MG63 (cell line): ENCODE measurements at regions not wholly inside any gene's neighbourhood (a gene's known extent, or its start where the extent isn't known, plus 50 kb on each side); places are given as distances from the start of the nearest gene placed in this dataset.
"Not testable (repeated sequence)": the region's sequence is repeated elsewhere in the genome, so short reads cannot be mapped to it uniquely, and the experiment has no call there.

Experiments
- DNase-seq: peaks from one replicate; pipeline ENCODE4 v3.0.0-alpha.2; 2020
- H3K27me3 ChIP-seq: fragments of 250-450 bp; sonication (Bioruptor Pico); 2 replicates; pipeline ENCODE4 v1.5.1; 2020; ENCODE audit warnings: mild to moderate bottlenecking, moderate library complexity
- H3K36me3 ChIP-seq: fragments of 250-450 bp; sonication (Bioruptor Pico); 2 replicates; pipeline ENCODE4 v1.5.1; 2020; ENCODE audit warnings: mild to moderate bottlenecking, moderate library complexity
- H3K4me3 ChIP-seq: fragments of 250-450 bp; sonication (Bioruptor Pico); 2 replicates; pipeline ENCODE4 v1.5.1; 2020; ENCODE audit warnings: mild to moderate bottlenecking, moderate library complexity
- H3K9me3 ChIP-seq: fragments of 250-450 bp; sonication (Bioruptor Pico); 2 replicates; pipeline ENCODE4 v1.5.1; 2020; ENCODE audit warnings: mild to moderate bottlenecking, moderate library complexity

DNA sequence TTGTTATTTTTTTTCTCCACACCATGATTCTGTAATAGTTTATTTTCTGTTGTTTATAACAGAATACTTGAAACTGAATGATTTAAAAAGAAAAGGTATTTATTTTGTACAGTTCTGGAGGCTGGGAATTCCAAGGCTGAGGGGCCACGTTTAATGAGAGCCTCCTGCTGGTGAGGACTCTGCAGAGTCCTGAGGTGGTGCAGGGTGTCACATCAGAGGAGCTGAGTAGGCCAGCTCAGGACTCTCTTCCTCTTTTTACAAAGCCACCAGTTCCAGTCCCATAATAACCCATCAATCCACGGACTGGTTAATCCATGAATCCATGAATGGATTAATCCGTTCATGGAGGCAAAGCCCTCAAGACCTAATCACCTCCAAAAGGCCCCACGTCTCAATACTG, 71.6 kb downstream of the TFAP2A start:
- H3K4me3 ChIP-seq, result no peak overlapping the region
- H3K27me3 ChIP-seq, result peaks cover 13% of the 10 kb centered on the region; the same call in 1 of the 2 replicates
- H3K9me3 ChIP-seq, result no peaks in the 10 kb centered on the region
- H3K36me3 ChIP-seq, result no peaks in the 10 kb centered on the region
- DNase-seq, result no peak

- H3K9me3 ChIP-seq, result no peaks in the 10 kb centered on the region
- H3K4me3 ChIP-seq, result no peak overlapping the region
- DNase-seq, result no peak
- H3K36me3 ChIP-seq, result no peaks in the 10 kb centered on the region
- H3K27me3 ChIP-seq, result peaks cover 13% of the 10 kb centered on the region; the same call in 1 of the 2 replicates
These were observed 73.3 kb downstream of the TFAP2A start for GRCh38 chr6:10341605-10342004.

- DNase-seq, result peak; percentile 58
- no peaks in the 10 kb centered on the region for H3K9me3 ChIP-seq
- H3K36me3 ChIP-seq, result no peaks in the 10 kb centered on the region
- H3K27me3 ChIP-seq, result peaks cover 13% of the 10 kb centered on the region; the same call in 1 of the 2 replicates
- peak overlapping the region; percentile 23 for H3K4me3 ChIP-seq
These were observed 76.7 kb downstream of the TFAP2A start for GRCh38 chr6:10338151-10338550.

- not testable (repeated sequence) for H3K9me3 ChIP-seq, DNase-seq, H3K36me3 ChIP-seq, H3K4me3 ChIP-seq
- peaks cover 13% of the 10 kb centered on the region; the same call in 1 of the 2 replicates for H3K27me3 ChIP-seq
These were observed 77.5 kb downstream of the TFAP2A start for GRCh38 chr6:10337376-10337775.

GRCh38 chr6:10332111-10332510, 82.8 kb downstream of the TFAP2A start:
- H3K4me3 ChIP-seq, result no peak overlapping the region
- DNase-seq, result peak; percentile 29
- H3K9me3 ChIP-seq, result no peaks in the 10 kb centered on the region
- no peaks in the 10 kb centered on the region for H3K27me3 ChIP-seq
- H3K36me3 ChIP-seq, result no peaks in the 10 kb centered on the region

GRCh38 chr6:10331334-10331968, 83.4 kb downstream of the TFAP2A start:
- no peak overlapping the region for H3K4me3 ChIP-seq
- H3K36me3 ChIP-seq, result no peaks in the 10 kb centered on the region
- H3K9me3 ChIP-seq, result no peaks in the 10 kb centered on the region
- no peaks in the 10 kb centered on the region for H3K27me3 ChIP-seq
- DNase-seq, result no peak

GRCh38 chr6:10330515-10330914, 84.4 kb downstream of the TFAP2A start:
- DNase-seq, result no peak
- Histone ChIP-seq H3K36me3 (no peaks in the 10 kb centered on the region), H3K9me3 (no peaks in the 10 kb centered on the region), H3K4me3 (no peak overlapping the region), H3K27me3 (no peaks in the 10 kb centered on the region)

DNA sequence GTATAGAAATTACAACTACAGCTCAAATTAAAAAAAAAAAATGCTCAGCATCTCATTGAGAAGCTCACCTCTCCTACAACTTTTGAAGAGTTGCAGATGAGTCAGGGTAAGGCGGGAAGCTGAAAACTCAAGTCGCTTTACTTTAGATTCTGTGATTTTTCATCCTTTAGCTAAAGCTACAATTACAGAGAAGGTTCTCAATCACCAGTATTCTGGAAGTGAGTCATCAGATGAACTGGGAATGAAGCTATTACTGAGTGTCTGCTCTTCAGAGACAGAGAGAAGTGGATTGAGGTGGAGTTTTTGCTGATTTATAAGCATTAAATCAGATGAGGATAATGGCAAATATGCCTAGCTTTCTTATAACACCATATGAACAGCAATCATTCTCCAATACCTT, 91.9 kb downstream of the TFAP2A start:
- H3K4me3 ChIP-seq, result no peak overlapping the region
- H3K27me3 ChIP-seq, result no peaks in the 10 kb centered on the region
- no peak for DNase-seq
- no peaks in the 10 kb centered on the region for H3K9me3 ChIP-seq
- no peaks in the 10 kb centered on the region for H3K36me3 ChIP-seq

DNA sequence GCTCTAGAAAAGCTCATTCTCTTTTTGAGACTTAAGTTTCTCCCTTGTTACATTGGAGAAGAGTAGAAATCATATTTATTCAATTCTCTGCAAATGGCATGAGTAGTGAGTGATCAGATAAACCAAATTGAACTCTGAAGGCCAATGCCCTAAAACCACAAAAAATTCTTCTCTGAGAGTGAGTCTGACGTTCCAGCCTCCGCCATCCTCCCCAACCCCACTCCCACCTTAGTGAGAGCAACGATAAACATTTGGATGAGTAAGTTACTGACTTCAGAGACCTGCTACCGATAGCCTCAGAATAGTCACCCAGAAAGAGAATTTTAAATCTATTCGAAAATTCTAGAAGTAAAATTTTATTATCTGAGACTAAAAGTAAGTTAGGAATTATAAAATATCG, 94.6 kb downstream of the TFAP2A start:
- Histone ChIP-seq H3K27me3 (no peaks in the 10 kb centered on the region), H3K36me3 (no peaks in the 10 kb centered on the region), H3K4me3 (no peak overlapping the region), H3K9me3 (no peaks in the 10 kb centered on the region)
- no peak for DNase-seq

DNA sequence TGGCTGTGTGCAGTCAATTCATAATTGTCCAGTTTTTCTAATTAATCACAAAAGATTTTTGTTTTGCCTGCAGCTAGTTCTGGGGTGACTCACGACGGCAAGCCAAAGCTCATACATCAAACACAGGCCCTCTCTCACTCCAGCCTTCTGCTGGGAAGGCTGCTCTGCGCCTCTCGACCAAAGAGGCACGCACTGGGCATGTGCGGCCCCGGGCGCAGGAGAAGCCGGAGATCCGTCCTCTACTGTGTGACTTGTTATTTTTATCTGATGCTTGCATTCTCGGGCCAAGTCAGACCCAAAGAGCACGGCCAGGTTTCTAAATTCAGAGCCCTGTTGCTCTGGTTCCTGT, 98.5 kb downstream of the TFAP2A start:
- no peaks in the 10 kb centered on the region for H3K36me3 ChIP-seq
- no peak overlapping the region for H3K4me3 ChIP-seq
- peak; percentile 28 for DNase-seq

GRCh38 chr6:10315658-10316372, 99.1 kb downstream of the TFAP2A start:
- DNase-seq, result no peak
- Histone ChIP-seq H3K36me3 (no peaks in the 10 kb centered on the region), H3K4me3 (no peak overlapping the region), H3K9me3 (no peaks in the 10 kb centered on the region), H3K27me3 (no peaks in the 10 kb centered on the region)

More for the DNA sequence above, 98.5 kb downstream of the TFAP2A start:
- H3K27me3 ChIP-seq, result no peaks in the 10 kb centered on the region
- H3K9me3 ChIP-seq, result no peaks in the 10 kb centered on the region

DNA sequence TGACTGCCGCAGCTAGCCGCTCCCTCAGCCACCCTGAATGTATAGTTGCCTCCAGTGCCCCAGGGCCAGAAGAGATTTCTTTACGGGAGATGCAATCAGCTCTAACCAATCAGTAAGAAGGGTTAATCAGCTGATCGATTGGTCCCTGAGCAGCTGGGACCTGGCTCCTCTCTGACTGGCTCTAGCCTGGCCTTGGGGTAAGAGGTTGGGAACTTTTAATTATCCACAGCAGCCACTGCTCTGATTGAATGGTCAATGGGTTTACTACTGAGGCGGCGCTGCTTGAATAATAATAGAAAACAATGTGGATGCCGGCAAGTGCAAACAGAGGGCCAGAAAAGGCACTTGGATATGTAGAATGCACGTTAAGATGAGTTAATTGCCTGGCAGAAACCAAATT, 99.8 kb downstream of the TFAP2A start:
- H3K27me3 ChIP-seq, result no peaks in the 10 kb centered on the region
- H3K36me3 ChIP-seq, result no peaks in the 10 kb centered on the region
- no peaks in the 10 kb centered on the region for H3K9me3 ChIP-seq
- H3K4me3 ChIP-seq, result no peak overlapping the region
- DNase-seq, result no peak

DNA sequence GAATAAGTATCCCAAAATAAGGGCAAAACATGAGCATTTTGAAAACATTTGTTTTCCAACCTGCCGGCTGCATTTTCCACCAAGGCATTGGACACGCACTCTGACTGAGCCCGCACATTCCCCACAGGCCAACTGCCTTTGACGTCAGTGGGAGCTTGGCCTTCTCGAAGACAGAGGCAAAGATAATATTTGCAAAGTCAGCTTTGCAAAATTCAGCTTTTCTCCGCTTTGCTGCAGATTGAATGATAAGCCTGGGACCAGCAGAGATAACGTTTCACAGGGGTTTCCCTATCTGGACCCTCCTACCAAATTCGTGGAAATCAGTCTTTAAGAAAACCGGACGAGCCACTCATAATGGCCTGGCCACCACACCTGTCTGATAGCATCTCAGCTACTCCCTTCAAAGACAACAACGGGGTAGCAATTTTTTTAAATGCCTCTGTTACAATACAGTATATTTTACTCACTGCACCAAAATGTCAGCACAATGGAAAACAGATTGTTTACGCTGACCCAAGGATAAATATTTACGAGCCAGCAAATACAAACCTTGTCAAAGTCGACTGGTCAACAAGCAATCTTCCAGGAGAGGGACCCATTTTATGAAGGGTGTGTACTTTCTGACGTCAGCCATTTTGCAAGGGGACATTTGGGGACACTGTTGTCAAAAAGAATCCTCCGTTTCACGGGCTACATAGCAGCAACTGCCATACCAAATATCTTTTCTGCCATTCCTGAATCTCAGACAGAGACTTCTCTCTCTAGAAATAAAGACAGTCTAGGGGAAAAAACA, 100.5 kb downstream of the TFAP2A start:
- no peaks in the 10 kb centered on the region for H3K36me3 ChIP-seq
- no peaks in the 10 kb centered on the region for H3K27me3 ChIP-seq
- no peaks in the 10 kb centered on the region for H3K9me3 ChIP-seq
- no peak for DNase-seq
- no peak overlapping the region for H3K4me3 ChIP-seq

DNA sequence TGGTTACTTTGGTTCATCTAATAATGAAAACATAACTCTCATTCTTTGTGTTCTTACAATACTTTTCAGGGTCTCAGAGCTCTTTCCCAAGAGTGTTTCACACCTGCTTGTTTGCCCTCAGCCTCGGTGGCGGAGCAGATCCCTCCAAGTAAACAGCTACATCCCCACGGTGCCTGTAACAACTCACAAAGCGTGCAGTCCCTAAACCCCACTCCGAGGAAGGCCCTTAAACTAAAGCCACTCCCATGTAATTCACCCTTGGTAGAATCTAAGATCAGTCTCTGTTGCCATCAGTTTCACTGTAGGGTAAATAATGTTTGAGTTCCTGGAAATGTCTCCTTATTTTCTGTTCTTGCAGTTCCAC, 101.1 kb downstream of the TFAP2A start:
- Histone ChIP-seq H3K27me3 (no peaks in the 10 kb centered on the region), H3K36me3 (no peaks in the 10 kb centered on the region), H3K9me3 (no peaks in the 10 kb centered on the region), H3K4me3 (no peak overlapping the region)
- DNase-seq, result no peak

GRCh38 chr6:10312445-10312844, 102.4 kb downstream of the TFAP2A start:
- H3K36me3 ChIP-seq, result no peaks in the 10 kb centered on the region
- DNase-seq, result no peak
- H3K4me3 ChIP-seq, result no peak overlapping the region
- H3K9me3 ChIP-seq, result no peaks in the 10 kb centered on the region
- H3K27me3 ChIP-seq, result no peaks in the 10 kb centered on the region

DNA sequence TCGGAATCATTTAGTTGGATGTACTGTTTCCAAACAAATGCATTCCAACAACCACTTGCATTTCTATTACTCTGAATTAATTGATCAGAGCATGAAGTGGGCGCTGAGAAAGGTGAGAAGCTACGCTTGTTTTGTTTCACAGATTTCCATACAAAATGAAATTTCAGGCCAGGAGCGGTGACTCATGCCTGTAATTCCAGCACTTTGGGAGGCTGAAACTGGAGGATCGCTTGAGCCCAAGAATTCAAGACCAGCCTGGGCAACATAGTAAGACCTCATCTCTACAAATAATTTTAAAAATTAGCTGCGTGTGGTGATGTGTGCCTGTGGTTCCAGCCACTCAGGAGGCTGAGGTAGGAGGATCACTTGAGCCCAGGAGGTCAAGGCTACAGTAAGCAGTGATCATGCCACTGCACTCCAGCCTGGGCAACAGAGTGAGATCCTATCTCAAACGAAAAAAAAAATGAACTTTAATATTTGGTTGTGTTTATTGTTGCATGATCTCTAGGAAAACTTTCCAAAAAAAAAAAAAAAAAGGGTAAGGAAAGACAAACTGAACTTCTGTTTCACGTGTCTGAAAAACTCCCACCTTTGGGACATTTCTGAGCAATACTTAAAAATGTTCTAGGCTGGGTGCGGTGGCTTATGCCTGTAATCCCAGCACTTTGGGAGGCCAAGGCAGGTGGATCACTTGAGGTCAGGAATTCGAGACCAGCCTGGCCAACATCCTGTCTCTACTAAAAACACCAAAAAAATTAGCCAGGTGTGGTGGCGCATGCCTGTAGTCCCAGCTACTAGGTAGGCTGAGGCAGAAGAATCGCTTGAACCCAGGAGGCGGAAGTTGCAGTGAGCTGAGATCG, 103.1 kb downstream of the TFAP2A start:
- H3K36me3 ChIP-seq, DNase-seq, H3K27me3 ChIP-seq, H3K4me3 ChIP-seq, H3K9me3 ChIP-seq: not testable (repeated sequence)

- DNase-seq, result no peak
- no peaks in the 10 kb centered on the region for H3K27me3 ChIP-seq
- H3K9me3 ChIP-seq, result no peaks in the 10 kb centered on the region
- no peak overlapping the region for H3K4me3 ChIP-seq
- H3K36me3 ChIP-seq, result no peaks in the 10 kb centered on the region
These were observed 104.0 kb downstream of the TFAP2A start for GRCh38 chr6:10310826-10311225.
